KMS-11 (cell line): ENCODE measurements at regions not wholly inside any gene's neighbourhood (a gene's known extent, or its start where the extent isn't known, plus 50 kb on each side); places are given as distances from the start of the nearest gene placed in this dataset.
A peak's percentile ranks its signal among the peaks of the same experiment; 100 is the strongest.

ENCODE experiments used
- H2AFZ ChIP-seq: fragments of 200-600 bp; sonication (generic); 2 replicates; pipeline ENCODE4 v1.6.1; 2016; ENCODE audit warnings: antibody characterized with exemption, mixed run types, low read depth
- H3K27ac ChIP-seq: fragments of 200-600 bp; sonication (generic); 2 replicates; pipeline ENCODE4 v1.6.1; 2016; ENCODE audit warnings: mild to moderate bottlenecking, mixed run types
- H3K27me3 ChIP-seq: fragments of 200-600 bp; sonication (generic); 2 replicates; pipeline ENCODE4 v1.6.1; 2017; ENCODE audit warnings: mild to moderate bottlenecking, low read depth, mixed run types, moderate library complexity; ENCODE audit not compliant: insufficient read depth
- H3K36me3 ChIP-seq: fragments of 200-600 bp; sonication (generic); 2 replicates; pipeline ENCODE4 v1.6.1; 2017; ENCODE audit warnings: mild to moderate bottlenecking, mixed run types; ENCODE audit not compliant: insufficient read depth
- H3K4me1 ChIP-seq: fragments of 200-600 bp; sonication (generic); 2 replicates; pipeline ENCODE4 v1.6.1; 2016; ENCODE audit warnings: mild to moderate bottlenecking, low read depth, mixed run types; ENCODE audit not compliant: poor library complexity, severe bottlenecking
- H3K4me2 ChIP-seq: fragments of 200-600 bp; sonication (generic); 2 replicates; pipeline ENCODE4 v1.7.0; 2016; ENCODE audit warnings: mild to moderate bottlenecking, mixed run types
- H3K4me3 ChIP-seq: fragments of 200-600 bp; sonication (generic); IDR thresholded peaks from 2 replicates; pipeline ENCODE4 v1.6.1; 2017; ENCODE audit warnings: low read depth, low read length, mixed read lengths; ENCODE audit not compliant: insufficient read depth
- H3K79me2 ChIP-seq: fragments of 200-600 bp; sonication (generic); 2 replicates; pipeline ENCODE4 v1.6.1; 2016; ENCODE audit warnings: low read depth, mixed run types; ENCODE audit not compliant: insufficient read depth
- H3K9ac ChIP-seq: fragments of 200-600 bp; sonication (generic); 2 replicates; pipeline ENCODE4 v1.6.1; 2016; ENCODE audit warnings: mild to moderate bottlenecking, mixed run types
- H4K20me1 ChIP-seq: fragments of 200-600 bp; sonication (generic); 2 replicates; pipeline ENCODE4 v1.6.1; 2016; ENCODE audit warnings: mild to moderate bottlenecking, mixed run types; ENCODE audit not compliant: insufficient read depth
- CTCF ChIP-seq: fragments of 200-600 bp; sonication (generic); conservative IDR thresholded peaks from 2 replicates; pipeline ENCODE4 v1.6.1; 2017; ENCODE audit warnings: low read depth, mild to moderate bottlenecking, antibody characterized with exemption, low read length, moderate library complexity, mixed read lengths

GRCh38 chr12:38137287-38137686 lies 179.3 kb upstream of the ALG10B start:
- Histone ChIP-seq H3K27ac (no peak overlapping the region), H3K4me3 (no peak overlapping the region), H3K27me3 (no peaks in the 10 kb centered on the region), H3K79me2 (no peaks in the 10 kb centered on the region), H4K20me1 (no peaks in the 10 kb centered on the region), H3K4me2 (no peak overlapping the region), H3K9ac (no peak overlapping the region), H2AFZ (no peak overlapping the region), H3K36me3 (no peaks in the 10 kb centered on the region), H3K4me1 (no peaks in the 10 kb centered on the region)
- no peak for TF ChIP-seq CTCF

- H3K9ac ChIP-seq = no peak overlapping the region
- no peaks in the 10 kb centered on the region for H3K4me1 ChIP-seq
- H3K36me3 ChIP-seq = no peaks in the 10 kb centered on the region
- no peaks in the 10 kb centered on the region for H3K79me2 ChIP-seq
- H4K20me1 ChIP-seq = no peaks in the 10 kb centered on the region
- no peak overlapping the region for H3K27ac ChIP-seq
- no peak for TF ChIP-seq CTCF
- no peak overlapping the region for H2AFZ ChIP-seq
- no peak overlapping the region for H3K4me2 ChIP-seq
- no peak overlapping the region for H3K4me3 ChIP-seq
- no peaks in the 10 kb centered on the region for H3K27me3 ChIP-seq
Observed at GRCh38 chr12:38137716-38138115, 178.9 kb upstream of the ALG10B start.

GRCh38 chr12:38138225-38139221 lies 178.1 kb upstream of the ALG10B start:
- no peak overlapping the region for H3K27ac ChIP-seq
- H3K9ac ChIP-seq = no peak overlapping the region

GRCh38 chr12:38139456-38139855 lies 177.1 kb upstream of the ALG10B start:
- no peak for TF ChIP-seq CTCF
- H3K9ac ChIP-seq = no peak overlapping the region
- H4K20me1 ChIP-seq = no peaks in the 10 kb centered on the region
- H3K4me3 ChIP-seq = no peak overlapping the region
- H3K27me3 ChIP-seq = no peaks in the 10 kb centered on the region
- H3K36me3 ChIP-seq = no peaks in the 10 kb centered on the region
- H3K79me2 ChIP-seq = no peaks in the 10 kb centered on the region
- no peaks in the 10 kb centered on the region for H3K4me1 ChIP-seq
- no peak overlapping the region for H3K4me2 ChIP-seq
- no peak overlapping the region for H3K27ac ChIP-seq
- no peak overlapping the region for H2AFZ ChIP-seq

More at GRCh38 chr12:38138225-38139221, 178.1 kb upstream of the ALG10B start:
- H2AFZ ChIP-seq = peak overlapping the region; percentile 52
- peak; percentile 96 for TF ChIP-seq CTCF
- no peak overlapping the region for H3K4me3 ChIP-seq
- H3K79me2 ChIP-seq = no peaks in the 10 kb centered on the region
- no peaks in the 10 kb centered on the region for H3K4me1 ChIP-seq
- no peaks in the 10 kb centered on the region for H3K36me3 ChIP-seq
- no peaks in the 10 kb centered on the region for H4K20me1 ChIP-seq
- peak overlapping the region; percentile 44 for H3K4me2 ChIP-seq
- no peaks in the 10 kb centered on the region for H3K27me3 ChIP-seq
